HepG2 (cell line): ENCODE measurements at regions not wholly inside any gene's neighbourhood (a gene's known extent, or its start where the extent isn't known, plus 50 kb on each side); places are given as distances from the start of the nearest gene placed in this dataset.

ENCODE experiments used
- ARNT ChIP-seq: fragments of 450-650 bp; IDR thresholded peaks from 2 replicates; pipeline ENCODE4 v1.6.1; 2017
- EHMT2 ChIP-seq: fragments of 200-600 bp; sonication (generic); IDR thresholded peaks from 2 replicates; pipeline ENCODE4 v1.7.0; 2017; ENCODE audit warnings: antibody characterized with exemption, low read depth, low read length, borderline replicate concordance
- HNRNPUL1 ChIP-seq: fragments of 200-400 bp; formaldehyde crosslinking; IDR thresholded peaks from 2 replicates; pipeline ENCODE4 v1.6.1; 2017; ENCODE audit warnings: low read depth, mild to moderate bottlenecking, low read length, moderate library complexity
- JARID2 ChIP-seq: sonication (generic); formaldehyde crosslinking; IDR thresholded peaks from 2 replicates; pipeline ENCODE4 v1.8.1; 2023; ENCODE audit warnings: missing genetic modification reagents, inconsistent platforms; ENCODE audit not compliant: insufficient replicate concordance
- MAFG ChIP-seq: sonication (generic); formaldehyde crosslinking; IDR thresholded peaks from 2 replicates; pipeline ENCODE4 v1.5.1; 2020; ENCODE audit warnings: mild to moderate bottlenecking, missing genetic modification reagents
- PLRG1 ChIP-seq: fragments of 450-650 bp; conservative IDR thresholded peaks from 2 replicates; pipeline ENCODE4 v1.6.1; 2016
- SRF ChIP-seq: IDR thresholded peaks from 2 replicates; pipeline ENCODE4 v1.6.1; 2011; ENCODE audit warnings: mild to moderate bottlenecking, low read depth, low read length, moderate library complexity
- TCF7 ChIP-seq: sonication (generic); IDR thresholded peaks from 2 replicates; pipeline ENCODE4 v1.6.1; 2016; ENCODE audit warnings: antibody characterized with exemption, low read depth
- TOE1 ChIP-seq: sonication (generic); formaldehyde crosslinking; IDR thresholded peaks from 2 replicates; pipeline ENCODE4 v1.4.0; 2020; ENCODE audit warnings: mild to moderate bottlenecking, missing genetic modification reagents
- ZNF343 ChIP-seq: sonication (generic); formaldehyde crosslinking; IDR thresholded peaks from 2 replicates; pipeline ENCODE4 v1.4.0; 2020; ENCODE audit warnings: mild to moderate bottlenecking, missing genetic modification reagents
- ZNF460 ChIP-seq: sonication (generic); formaldehyde crosslinking; IDR thresholded peaks from 2 replicates; pipeline ENCODE4 v1.5.1; 2020; ENCODE audit warnings: missing genetic modification reagents, mild to moderate bottlenecking, borderline replicate concordance
- ZNF556 ChIP-seq: sonication (generic); formaldehyde crosslinking; IDR thresholded peaks from 2 replicates; pipeline ENCODE4 v1.4.0; 2020; ENCODE audit warnings: mild to moderate bottlenecking, missing genetic modification reagents, borderline replicate concordance
- ZNF577 ChIP-seq: sonication (generic); formaldehyde crosslinking; IDR thresholded peaks from 2 replicates; pipeline ENCODE4 v1.4.0; 2020; ENCODE audit warnings: mild to moderate bottlenecking, low read depth, missing genetic modification reagents, borderline replicate concordance
- ZSCAN21 ChIP-seq: sonication (generic); formaldehyde crosslinking; IDR thresholded peaks from 2 replicates; pipeline ENCODE4 v1.8.0; 2022; ENCODE audit warnings: mild to moderate bottlenecking, missing genetic modification reagents, moderate library complexity, borderline replicate concordance
- TF ChIP-seq, protein P1 (sequence below): sonication (generic); formaldehyde crosslinking; IDR thresholded peaks from 2 replicates; pipeline ENCODE4 v1.4.0; 2020; ENCODE audit warnings: low read depth, missing genetic modification reagents
- TF ChIP-seq, protein P2 (sequence below): sonication (generic); formaldehyde crosslinking; IDR thresholded peaks from 2 replicates; pipeline ENCODE4 v1.4.0; 2020; ENCODE audit warnings: missing genetic modification reagents, mild to moderate bottlenecking, borderline replicate concordance
- TF ChIP-seq, protein P3 (sequence below): IDR thresholded peaks from 2 replicates; pipeline ENCODE4 v1.6.1; 2016; ENCODE audit warnings: control low read depth
- TF ChIP-seq, protein P4 (sequence below): sonication (generic); formaldehyde crosslinking; conservative IDR thresholded peaks from 2 replicates; pipeline ENCODE4 v1.4.0; 2020; ENCODE audit warnings: missing genetic modification reagents
- TF ChIP-seq, protein P5 (sequence below): sonication (generic); formaldehyde crosslinking; IDR thresholded peaks from 2 replicates; pipeline ENCODE4 v1.9.0; 2021; ENCODE audit warnings: missing genetic modification reagents, mild to moderate bottlenecking, borderline replicate concordance

DNA sequence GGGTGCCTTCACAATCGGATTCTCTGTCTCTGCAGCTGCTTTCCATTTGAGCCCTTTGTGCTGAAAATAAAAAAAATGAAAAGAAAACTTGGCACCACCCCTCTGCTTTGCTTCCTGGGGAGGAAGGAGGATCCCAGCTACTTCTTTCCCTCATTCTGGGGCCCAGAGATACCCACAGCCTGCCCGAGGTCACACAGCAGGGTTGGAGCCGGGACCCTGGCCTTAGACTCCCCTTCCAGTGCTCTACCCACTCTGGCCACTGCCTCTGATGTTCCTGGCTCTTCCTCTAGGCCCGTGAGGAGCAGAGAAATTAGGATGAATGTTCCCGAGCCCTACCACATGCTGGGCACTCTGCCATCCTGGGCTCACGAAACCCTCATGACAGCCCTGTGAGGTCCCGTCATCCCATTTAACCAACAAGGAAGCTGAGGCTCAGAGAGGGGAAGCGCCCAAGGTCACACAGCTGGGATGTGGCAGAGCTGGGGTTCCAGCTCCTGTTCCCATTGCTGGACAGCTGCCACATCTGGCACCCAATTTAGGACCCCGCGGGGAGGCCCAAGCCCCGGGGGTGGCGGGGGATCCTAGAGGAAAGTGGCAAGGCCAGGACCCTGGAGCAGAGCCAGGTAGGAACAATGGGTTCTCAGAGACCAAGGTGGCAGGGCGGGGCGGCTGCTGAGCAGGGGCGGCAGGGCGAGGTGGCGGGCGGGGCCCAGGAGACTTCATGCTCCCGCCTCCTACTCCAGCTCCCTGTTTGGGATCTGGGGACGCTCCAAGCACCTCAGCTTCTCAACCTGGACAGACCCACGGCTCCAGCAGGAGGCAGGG, 76.6 kb downstream of the CEBPB start (continued):
- TF ChIP-seq ZSCAN21 (CRISPR knock-in tag) (0 out of 2 replicates have a peak, but pooled peaks have one; percentile 7), TOE1 (CRISPR knock-in tag) (no peak), ZNF577 (CRISPR knock-in tag) (no peak), ZNF556 (CRISPR knock-in tag) (no peak; the same call in 1 of the 2 replicates), PLRG1 (no peak), HNRNPUL1 (no peak), EHMT2 (no peak), ZNF343 (CRISPR knock-in tag) (no peak), ZNF460 (CRISPR knock-in tag) (no peak), MAFG (CRISPR knock-in tag) (no peak), ARNT (no peak), JARID2 (CRISPR knock-in tag) (no peak), TCF7 (no peak), SRF (no peak)
- TF ChIP-seq, protein P1, sequence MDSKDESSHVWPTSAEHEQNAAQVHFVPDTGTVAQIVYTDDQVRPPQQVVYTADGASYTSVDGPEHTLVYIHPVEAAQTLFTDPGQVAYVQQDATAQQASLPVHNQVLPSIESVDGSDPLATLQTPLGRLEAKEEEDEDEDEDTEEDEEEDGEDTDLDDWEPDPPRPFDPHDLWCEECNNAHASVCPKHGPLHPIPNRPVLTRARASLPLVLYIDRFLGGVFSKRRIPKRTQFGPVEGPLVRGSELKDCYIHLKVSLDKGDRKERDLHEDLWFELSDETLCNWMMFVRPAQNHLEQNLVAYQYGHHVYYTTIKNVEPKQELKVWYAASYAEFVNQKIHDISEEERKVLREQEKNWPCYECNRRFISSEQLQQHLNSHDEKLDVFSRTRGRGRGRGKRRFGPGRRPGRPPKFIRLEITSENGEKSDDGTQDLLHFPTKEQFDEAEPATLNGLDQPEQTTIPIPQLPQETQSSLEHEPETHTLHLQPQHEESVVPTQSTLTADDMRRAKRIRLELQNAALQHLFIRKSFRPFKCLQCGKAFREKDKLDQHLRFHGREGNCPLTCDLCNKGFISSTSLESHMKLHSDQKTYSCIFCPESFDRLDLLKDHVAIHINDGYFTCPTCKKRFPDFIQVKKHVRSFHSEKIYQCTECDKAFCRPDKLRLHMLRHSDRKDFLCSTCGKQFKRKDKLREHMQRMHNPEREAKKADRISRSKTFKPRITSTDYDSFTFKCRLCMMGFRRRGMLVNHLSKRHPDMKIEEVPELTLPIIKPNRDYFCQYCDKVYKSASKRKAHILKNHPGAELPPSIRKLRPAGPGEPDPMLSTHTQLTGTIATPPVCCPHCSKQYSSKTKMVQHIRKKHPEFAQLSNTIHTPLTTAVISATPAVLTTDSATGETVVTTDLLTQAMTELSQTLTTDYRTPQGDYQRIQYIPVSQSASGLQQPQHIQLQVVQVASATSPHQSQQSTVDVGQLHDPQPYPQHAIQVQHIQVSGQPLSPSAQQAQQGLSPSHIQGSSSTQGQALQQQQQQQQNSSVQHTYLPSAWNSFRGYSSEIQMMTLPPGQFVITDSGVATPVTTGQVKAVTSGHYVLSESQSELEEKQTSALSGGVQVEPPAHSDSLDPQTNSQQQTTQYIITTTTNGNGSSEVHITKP = no peak; the same call in 1 of the 2 replicates
- TF ChIP-seq, protein P2, sequence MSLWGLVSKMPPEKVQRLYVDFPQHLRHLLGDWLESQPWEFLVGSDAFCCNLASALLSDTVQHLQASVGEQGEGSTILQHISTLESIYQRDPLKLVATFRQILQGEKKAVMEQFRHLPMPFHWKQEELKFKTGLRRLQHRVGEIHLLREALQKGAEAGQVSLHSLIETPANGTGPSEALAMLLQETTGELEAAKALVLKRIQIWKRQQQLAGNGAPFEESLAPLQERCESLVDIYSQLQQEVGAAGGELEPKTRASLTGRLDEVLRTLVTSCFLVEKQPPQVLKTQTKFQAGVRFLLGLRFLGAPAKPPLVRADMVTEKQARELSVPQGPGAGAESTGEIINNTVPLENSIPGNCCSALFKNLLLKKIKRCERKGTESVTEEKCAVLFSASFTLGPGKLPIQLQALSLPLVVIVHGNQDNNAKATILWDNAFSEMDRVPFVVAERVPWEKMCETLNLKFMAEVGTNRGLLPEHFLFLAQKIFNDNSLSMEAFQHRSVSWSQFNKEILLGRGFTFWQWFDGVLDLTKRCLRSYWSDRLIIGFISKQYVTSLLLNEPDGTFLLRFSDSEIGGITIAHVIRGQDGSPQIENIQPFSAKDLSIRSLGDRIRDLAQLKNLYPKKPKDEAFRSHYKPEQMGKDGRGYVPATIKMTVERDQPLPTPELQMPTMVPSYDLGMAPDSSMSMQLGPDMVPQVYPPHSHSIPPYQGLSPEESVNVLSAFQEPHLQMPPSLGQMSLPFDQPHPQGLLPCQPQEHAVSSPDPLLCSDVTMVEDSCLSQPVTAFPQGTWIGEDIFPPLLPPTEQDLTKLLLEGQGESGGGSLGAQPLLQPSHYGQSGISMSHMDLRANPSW (CRISPR knock-in tag) = no peak
- TF ChIP-seq, protein P3, sequence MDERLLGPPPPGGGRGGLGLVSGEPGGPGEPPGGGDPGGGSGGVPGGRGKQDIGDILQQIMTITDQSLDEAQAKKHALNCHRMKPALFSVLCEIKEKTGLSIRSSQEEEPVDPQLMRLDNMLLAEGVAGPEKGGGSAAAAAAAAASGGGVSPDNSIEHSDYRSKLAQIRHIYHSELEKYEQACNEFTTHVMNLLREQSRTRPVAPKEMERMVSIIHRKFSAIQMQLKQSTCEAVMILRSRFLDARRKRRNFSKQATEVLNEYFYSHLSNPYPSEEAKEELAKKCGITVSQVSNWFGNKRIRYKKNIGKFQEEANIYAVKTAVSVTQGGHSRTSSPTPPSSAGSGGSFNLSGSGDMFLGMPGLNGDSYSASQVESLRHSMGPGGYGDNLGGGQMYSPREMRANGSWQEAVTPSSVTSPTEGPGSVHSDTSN (CRISPR knock-in tag) = no peak
- TF ChIP-seq, protein P4, sequence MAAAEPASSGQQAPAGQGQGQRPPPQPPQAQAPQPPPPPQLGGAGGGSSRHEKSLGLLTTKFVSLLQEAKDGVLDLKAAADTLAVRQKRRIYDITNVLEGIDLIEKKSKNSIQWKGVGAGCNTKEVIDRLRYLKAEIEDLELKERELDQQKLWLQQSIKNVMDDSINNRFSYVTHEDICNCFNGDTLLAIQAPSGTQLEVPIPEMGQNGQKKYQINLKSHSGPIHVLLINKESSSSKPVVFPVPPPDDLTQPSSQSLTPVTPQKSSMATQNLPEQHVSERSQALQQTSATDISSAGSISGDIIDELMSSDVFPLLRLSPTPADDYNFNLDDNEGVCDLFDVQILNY = no peak
- TF ChIP-seq, protein P5, sequence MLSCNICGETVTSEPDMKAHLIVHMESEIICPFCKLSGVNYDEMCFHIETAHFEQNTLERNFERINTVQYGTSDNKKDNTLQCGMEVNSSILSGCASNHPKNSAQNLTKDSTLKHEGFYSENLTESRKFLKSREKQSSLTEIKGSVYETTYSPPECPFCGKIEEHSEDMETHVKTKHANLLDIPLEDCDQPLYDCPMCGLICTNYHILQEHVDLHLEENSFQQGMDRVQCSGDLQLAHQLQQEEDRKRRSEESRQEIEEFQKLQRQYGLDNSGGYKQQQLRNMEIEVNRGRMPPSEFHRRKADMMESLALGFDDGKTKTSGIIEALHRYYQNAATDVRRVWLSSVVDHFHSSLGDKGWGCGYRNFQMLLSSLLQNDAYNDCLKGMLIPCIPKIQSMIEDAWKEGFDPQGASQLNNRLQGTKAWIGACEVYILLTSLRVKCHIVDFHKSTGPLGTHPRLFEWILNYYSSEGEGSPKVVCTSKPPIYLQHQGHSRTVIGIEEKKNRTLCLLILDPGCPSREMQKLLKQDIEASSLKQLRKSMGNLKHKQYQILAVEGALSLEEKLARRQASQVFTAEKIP = no peak
